Osteoblast (primary cell): ENCODE measurements at regions not wholly inside any gene's neighbourhood (a gene's known extent, or its start where the extent isn't known, plus 50 kb on each side); places are given as distances from the start of the nearest gene placed in this dataset.
"Not testable (repeated sequence)": the region's sequence is repeated elsewhere in the genome, so short reads cannot be mapped to it uniquely, and the experiment has no call there.

Experiments
- DNase-seq: peaks from one replicate; pipeline ENCODE4 v3.0.0; 2011; ENCODE audit warnings: low spot score, mixed read lengths; ENCODE audit not compliant: insufficient read length; ENCODE audit errors: missing footprints
- H2AFZ ChIP-seq: 2 replicates; pipeline ENCODE4 v1.6.0; 2011; ENCODE audit warnings: mild to moderate bottlenecking, low read length
- H3K27ac ChIP-seq: 2 replicates; pipeline ENCODE4 v1.5.1; 2011; ENCODE audit warnings: mild to moderate bottlenecking, low read depth, low read length, moderate library complexity
- H3K27me3 ChIP-seq: 2 replicates; pipeline ENCODE4 v1.6.0; 2012; ENCODE audit warnings: mild to moderate bottlenecking, control low read depth, inconsistent platforms, low read length, moderate library complexity; ENCODE audit not compliant: insufficient read depth
- H3K36me3 ChIP-seq: 2 replicates; pipeline ENCODE4 v1.5.1; 2011; ENCODE audit warnings: mild to moderate bottlenecking, low read length, control low read depth, moderate library complexity; ENCODE audit not compliant: insufficient read depth
- H3K4me1 ChIP-seq: 2 replicates; pipeline ENCODE4 v1.5.1; 2011; ENCODE audit warnings: mild to moderate bottlenecking, low read length, control low read depth, moderate library complexity; ENCODE audit not compliant: insufficient read depth
- H3K4me2 ChIP-seq: 2 replicates; pipeline ENCODE4 v1.6.0; 2011; ENCODE audit warnings: mild to moderate bottlenecking, low read length; ENCODE audit not compliant: insufficient read depth
- H3K4me3 ChIP-seq: fragments of 200-600 bp; sonication (generic); 3 replicates; pipeline ENCODE4 v1.5.1; 2012; ENCODE audit warnings: mild to moderate bottlenecking, low read length, inconsistent platforms; ENCODE audit not compliant: insufficient read depth
- H3K79me2 ChIP-seq: 2 replicates; pipeline ENCODE4 v1.6.0; 2012; ENCODE audit warnings: mild to moderate bottlenecking, low read length, control low read depth, inconsistent platforms; ENCODE audit not compliant: insufficient read depth
- H3K9me3 ChIP-seq: 2 replicates; pipeline ENCODE4 v1.5.1; 2011; ENCODE audit warnings: low read depth, low read length, control low read depth
- H4K20me1 ChIP-seq: 2 replicates; pipeline ENCODE4 v1.6.0; 2012; ENCODE audit warnings: mild to moderate bottlenecking, low read length, control low read depth; ENCODE audit not compliant: insufficient read depth
- CTCF ChIP-seq: IDR thresholded peaks from 2 replicates; pipeline ENCODE4 v1.5.1; 2011; ENCODE audit warnings: mild to moderate bottlenecking, low read depth, low read length, moderate library complexity; ENCODE audit errors: extremely low read depth

GRCh38 chr4:87916626-87917025 lies 58.9 kb upstream of the SPP1 start:
- Histone ChIP-seq H3K4me1 (peaks cover 3% of the 10 kb centered on the region), H3K79me2 (no peaks in the 10 kb centered on the region), H3K27me3 (no peaks in the 10 kb centered on the region), H3K9me3 (no peaks in the 10 kb centered on the region), H3K36me3 (no peaks in the 10 kb centered on the region), H2AFZ (no peak overlapping the region), H3K4me2 (no peak overlapping the region), H3K27ac (no peak overlapping the region), H3K4me3 (no peak overlapping the region), H4K20me1 (no peaks in the 10 kb centered on the region)
- DNase-seq: no peak
- TF ChIP-seq CTCF: no peak

GRCh38 chr4:87917911-87918310 lies 57.6 kb upstream of the SPP1 start:
- H3K79me2 ChIP-seq, H3K27me3 ChIP-seq, H3K36me3 ChIP-seq, DNase-seq, H3K4me3 ChIP-seq, H3K27ac ChIP-seq, H4K20me1 ChIP-seq, H2AFZ ChIP-seq, H3K4me1 ChIP-seq, H3K4me2 ChIP-seq, H3K9me3 ChIP-seq: not testable (repeated sequence)

- Histone ChIP-seq H4K20me1 (no peaks in the 10 kb centered on the region), H2AFZ (no peak overlapping the region), H3K4me3 (no peak overlapping the region), H3K27me3 (no peaks in the 10 kb centered on the region), H3K36me3 (no peaks in the 10 kb centered on the region), H3K4me1 (peaks cover 3% of the 10 kb centered on the region), H3K27ac (no peak overlapping the region), H3K79me2 (no peaks in the 10 kb centered on the region), H3K4me2 (no peak overlapping the region), H3K9me3 (no peaks in the 10 kb centered on the region)
- TF ChIP-seq CTCF: no peak
- DNase-seq: no peak
Observed at GRCh38 chr4:87918314-87919058, 57.0 kb upstream of the SPP1 start.

- H3K27me3 ChIP-seq, H4K20me1 ChIP-seq, H3K4me3 ChIP-seq, H3K36me3 ChIP-seq, H3K9me3 ChIP-seq, H2AFZ ChIP-seq, H3K79me2 ChIP-seq, H3K4me2 ChIP-seq, H3K27ac ChIP-seq, DNase-seq, H3K4me1 ChIP-seq: not testable (repeated sequence)
Observed at GRCh38 chr4:87919304-87919703, 56.2 kb upstream of the SPP1 start.

GRCh38 chr4:87919941-87920340 lies 55.6 kb upstream of the SPP1 start:
- DNase-seq: no peak
- Histone ChIP-seq H3K9me3 (no peaks in the 10 kb centered on the region), H3K4me1 (no peaks in the 10 kb centered on the region), H3K27ac (no peak overlapping the region), H3K4me3 (no peak overlapping the region), H3K27me3 (no peaks in the 10 kb centered on the region), H3K79me2 (no peaks in the 10 kb centered on the region), H3K4me2 (no peak overlapping the region), H4K20me1 (no peaks in the 10 kb centered on the region), H2AFZ (no peak overlapping the region), H3K36me3 (no peaks in the 10 kb centered on the region)
- TF ChIP-seq CTCF: no peak
